WTC11 (cell line): ENCODE measurements at regions not wholly inside any gene's neighbourhood (a gene's known extent, or its start where the extent isn't known, plus 50 kb on each side); places are given as distances from the start of the nearest gene placed in this dataset.

Experiments
- CREB1 ChIP-seq: sonication (generic); formaldehyde crosslinking; IDR thresholded peaks from 2 replicates; pipeline ENCODE4 v1.8.0; 2023; ENCODE audit warnings: mild to moderate bottlenecking, missing genetic modification reagents
- FOXJ3 ChIP-seq: sonication (generic); formaldehyde crosslinking; IDR thresholded peaks from 2 replicates; pipeline ENCODE4 v1.9.0; 2021; ENCODE audit warnings: missing genetic modification reagents, mild to moderate bottlenecking, borderline replicate concordance
- JUN ChIP-seq: sonication (generic); formaldehyde crosslinking; IDR thresholded peaks from 2 replicates; pipeline ENCODE4 v1.8.0; 2023; ENCODE audit warnings: mild to moderate bottlenecking, missing genetic modification reagents
- TP53 ChIP-seq: sonication (generic); formaldehyde crosslinking; IDR thresholded peaks from 2 replicates; pipeline ENCODE4 v1.8.1; 2023; ENCODE audit warnings: mild to moderate bottlenecking, missing genetic modification reagents
- ZNF138 ChIP-seq: sonication (generic); formaldehyde crosslinking; conservative IDR thresholded peaks from 2 replicates; pipeline ENCODE4 v1.8.1; 2022; ENCODE audit warnings: mild to moderate bottlenecking, moderate library complexity, missing genetic modification reagents
- TF ChIP-seq, protein P1 (sequence below): fragments of 200-600 bp; IDR thresholded peaks from 2 replicates; pipeline ENCODE4 v1.8.0; 2022; ENCODE audit warnings: antibody characterized with exemption
- TF ChIP-seq, protein P2 (sequence below): sonication (generic); formaldehyde crosslinking; IDR thresholded peaks from 2 replicates; pipeline ENCODE4 v1.8.0; 2022; ENCODE audit warnings: mild to moderate bottlenecking, missing genetic modification reagents
- TF ChIP-seq, protein P3 (sequence below): fragments of 250-450 bp; sonication (Bioruptor Pico); IDR thresholded peaks from 2 replicates; pipeline ENCODE4 v1.9.0; 2021; ENCODE audit warnings: mild to moderate bottlenecking, borderline replicate concordance
- TF ChIP-seq, protein P4 (sequence below): sonication (generic); formaldehyde crosslinking; IDR thresholded peaks from 2 replicates; pipeline ENCODE4 v1.8.1; 2022; ENCODE audit warnings: mild to moderate bottlenecking, missing genetic modification reagents, moderate library complexity, borderline replicate concordance
- TF ChIP-seq, protein P5 (sequence below): sonication (generic); formaldehyde crosslinking; IDR thresholded peaks from 2 replicates; pipeline ENCODE4 v1.8.0; 2022; ENCODE audit warnings: mild to moderate bottlenecking, missing genetic modification reagents
- TF ChIP-seq, protein P6 (sequence below): sonication (generic); formaldehyde crosslinking; IDR thresholded peaks from 2 replicates; pipeline ENCODE4 v1.8.0; 2022; ENCODE audit warnings: mild to moderate bottlenecking, missing genetic modification reagents
- TF ChIP-seq, protein P7 (sequence below): fragments of 250-450 bp; sonication (Bioruptor Pico); IDR thresholded peaks from 2 replicates; pipeline ENCODE4 v1.9.0; 2021; ENCODE audit warnings: mild to moderate bottlenecking
- TF ChIP-seq, protein P8 (sequence below): sonication (generic); formaldehyde crosslinking; IDR thresholded peaks from 2 replicates; pipeline ENCODE4 v1.8.1; 2022; ENCODE audit warnings: missing genetic modification reagents, borderline replicate concordance

DNA sequence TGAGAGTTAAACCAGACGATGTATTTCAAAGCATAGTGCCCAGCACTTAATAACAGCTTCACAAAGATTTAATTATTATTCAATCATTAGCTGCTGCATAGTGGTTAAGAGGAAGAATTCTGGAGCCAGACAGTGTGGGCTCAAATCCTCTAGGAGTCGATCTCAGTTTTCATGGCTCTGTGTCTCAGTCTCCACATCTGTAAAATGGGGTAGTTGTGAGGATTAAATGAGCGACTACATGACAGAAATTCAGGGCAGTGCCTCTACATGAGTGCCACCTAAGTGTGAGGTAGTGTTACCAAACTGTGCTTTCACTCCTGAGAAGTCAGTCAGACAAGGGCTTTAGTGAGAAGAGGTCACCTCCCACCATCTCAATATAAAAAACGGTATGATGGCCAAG lies 81.7 kb upstream of the FGFR2 start:
- TF ChIP-seq, protein P1, sequence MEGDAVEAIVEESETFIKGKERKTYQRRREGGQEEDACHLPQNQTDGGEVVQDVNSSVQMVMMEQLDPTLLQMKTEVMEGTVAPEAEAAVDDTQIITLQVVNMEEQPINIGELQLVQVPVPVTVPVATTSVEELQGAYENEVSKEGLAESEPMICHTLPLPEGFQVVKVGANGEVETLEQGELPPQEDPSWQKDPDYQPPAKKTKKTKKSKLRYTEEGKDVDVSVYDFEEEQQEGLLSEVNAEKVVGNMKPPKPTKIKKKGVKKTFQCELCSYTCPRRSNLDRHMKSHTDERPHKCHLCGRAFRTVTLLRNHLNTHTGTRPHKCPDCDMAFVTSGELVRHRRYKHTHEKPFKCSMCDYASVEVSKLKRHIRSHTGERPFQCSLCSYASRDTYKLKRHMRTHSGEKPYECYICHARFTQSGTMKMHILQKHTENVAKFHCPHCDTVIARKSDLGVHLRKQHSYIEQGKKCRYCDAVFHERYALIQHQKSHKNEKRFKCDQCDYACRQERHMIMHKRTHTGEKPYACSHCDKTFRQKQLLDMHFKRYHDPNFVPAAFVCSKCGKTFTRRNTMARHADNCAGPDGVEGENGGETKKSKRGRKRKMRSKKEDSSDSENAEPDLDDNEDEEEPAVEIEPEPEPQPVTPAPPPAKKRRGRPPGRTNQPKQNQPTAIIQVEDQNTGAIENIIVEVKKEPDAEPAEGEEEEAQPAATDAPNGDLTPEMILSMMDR: no peak
- TF ChIP-seq CREB1 (CRISPR knock-in tag) (no peak), JUN (CRISPR knock-in tag) (no peak), ZNF138 (CRISPR knock-in tag) (no peak), TP53 (CRISPR knock-in tag) (no peak), FOXJ3 (CRISPR knock-in tag) (no peak)
- TF ChIP-seq, protein P2, sequence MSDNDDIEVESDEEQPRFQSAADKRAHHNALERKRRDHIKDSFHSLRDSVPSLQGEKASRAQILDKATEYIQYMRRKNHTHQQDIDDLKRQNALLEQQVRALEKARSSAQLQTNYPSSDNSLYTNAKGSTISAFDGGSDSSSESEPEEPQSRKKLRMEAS (CRISPR knock-in tag): no peak
- TF ChIP-seq, protein P3, sequence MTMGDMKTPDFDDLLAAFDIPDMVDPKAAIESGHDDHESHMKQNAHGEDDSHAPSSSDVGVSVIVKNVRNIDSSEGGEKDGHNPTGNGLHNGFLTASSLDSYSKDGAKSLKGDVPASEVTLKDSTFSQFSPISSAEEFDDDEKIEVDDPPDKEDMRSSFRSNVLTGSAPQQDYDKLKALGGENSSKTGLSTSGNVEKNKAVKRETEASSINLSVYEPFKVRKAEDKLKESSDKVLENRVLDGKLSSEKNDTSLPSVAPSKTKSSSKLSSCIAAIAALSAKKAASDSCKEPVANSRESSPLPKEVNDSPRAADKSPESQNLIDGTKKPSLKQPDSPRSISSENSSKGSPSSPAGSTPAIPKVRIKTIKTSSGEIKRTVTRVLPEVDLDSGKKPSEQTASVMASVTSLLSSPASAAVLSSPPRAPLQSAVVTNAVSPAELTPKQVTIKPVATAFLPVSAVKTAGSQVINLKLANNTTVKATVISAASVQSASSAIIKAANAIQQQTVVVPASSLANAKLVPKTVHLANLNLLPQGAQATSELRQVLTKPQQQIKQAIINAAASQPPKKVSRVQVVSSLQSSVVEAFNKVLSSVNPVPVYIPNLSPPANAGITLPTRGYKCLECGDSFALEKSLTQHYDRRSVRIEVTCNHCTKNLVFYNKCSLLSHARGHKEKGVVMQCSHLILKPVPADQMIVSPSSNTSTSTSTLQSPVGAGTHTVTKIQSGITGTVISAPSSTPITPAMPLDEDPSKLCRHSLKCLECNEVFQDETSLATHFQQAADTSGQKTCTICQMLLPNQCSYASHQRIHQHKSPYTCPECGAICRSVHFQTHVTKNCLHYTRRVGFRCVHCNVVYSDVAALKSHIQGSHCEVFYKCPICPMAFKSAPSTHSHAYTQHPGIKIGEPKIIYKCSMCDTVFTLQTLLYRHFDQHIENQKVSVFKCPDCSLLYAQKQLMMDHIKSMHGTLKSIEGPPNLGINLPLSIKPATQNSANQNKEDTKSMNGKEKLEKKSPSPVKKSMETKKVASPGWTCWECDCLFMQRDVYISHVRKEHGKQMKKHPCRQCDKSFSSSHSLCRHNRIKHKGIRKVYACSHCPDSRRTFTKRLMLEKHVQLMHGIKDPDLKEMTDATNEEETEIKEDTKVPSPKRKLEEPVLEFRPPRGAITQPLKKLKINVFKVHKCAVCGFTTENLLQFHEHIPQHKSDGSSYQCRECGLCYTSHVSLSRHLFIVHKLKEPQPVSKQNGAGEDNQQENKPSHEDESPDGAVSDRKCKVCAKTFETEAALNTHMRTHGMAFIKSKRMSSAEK: no peak
- TF ChIP-seq, protein P4, sequence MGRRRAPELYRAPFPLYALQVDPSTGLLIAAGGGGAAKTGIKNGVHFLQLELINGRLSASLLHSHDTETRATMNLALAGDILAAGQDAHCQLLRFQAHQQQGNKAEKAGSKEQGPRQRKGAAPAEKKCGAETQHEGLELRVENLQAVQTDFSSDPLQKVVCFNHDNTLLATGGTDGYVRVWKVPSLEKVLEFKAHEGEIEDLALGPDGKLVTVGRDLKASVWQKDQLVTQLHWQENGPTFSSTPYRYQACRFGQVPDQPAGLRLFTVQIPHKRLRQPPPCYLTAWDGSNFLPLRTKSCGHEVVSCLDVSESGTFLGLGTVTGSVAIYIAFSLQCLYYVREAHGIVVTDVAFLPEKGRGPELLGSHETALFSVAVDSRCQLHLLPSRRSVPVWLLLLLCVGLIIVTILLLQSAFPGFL (CRISPR knock-in tag): no peak
- TF ChIP-seq, protein P5, sequence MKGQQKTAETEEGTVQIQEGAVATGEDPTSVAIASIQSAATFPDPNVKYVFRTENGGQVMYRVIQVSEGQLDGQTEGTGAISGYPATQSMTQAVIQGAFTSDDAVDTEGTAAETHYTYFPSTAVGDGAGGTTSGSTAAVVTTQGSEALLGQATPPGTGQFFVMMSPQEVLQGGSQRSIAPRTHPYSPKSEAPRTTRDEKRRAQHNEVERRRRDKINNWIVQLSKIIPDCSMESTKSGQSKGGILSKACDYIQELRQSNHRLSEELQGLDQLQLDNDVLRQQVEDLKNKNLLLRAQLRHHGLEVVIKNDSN: no peak
- TF ChIP-seq, protein P6, sequence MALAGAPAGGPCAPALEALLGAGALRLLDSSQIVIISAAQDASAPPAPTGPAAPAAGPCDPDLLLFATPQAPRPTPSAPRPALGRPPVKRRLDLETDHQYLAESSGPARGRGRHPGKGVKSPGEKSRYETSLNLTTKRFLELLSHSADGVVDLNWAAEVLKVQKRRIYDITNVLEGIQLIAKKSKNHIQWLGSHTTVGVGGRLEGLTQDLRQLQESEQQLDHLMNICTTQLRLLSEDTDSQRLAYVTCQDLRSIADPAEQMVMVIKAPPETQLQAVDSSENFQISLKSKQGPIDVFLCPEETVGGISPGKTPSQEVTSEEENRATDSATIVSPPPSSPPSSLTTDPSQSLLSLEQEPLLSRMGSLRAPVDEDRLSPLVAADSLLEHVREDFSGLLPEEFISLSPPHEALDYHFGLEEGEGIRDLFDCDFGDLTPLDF: no peak
- TF ChIP-seq, protein P7, sequence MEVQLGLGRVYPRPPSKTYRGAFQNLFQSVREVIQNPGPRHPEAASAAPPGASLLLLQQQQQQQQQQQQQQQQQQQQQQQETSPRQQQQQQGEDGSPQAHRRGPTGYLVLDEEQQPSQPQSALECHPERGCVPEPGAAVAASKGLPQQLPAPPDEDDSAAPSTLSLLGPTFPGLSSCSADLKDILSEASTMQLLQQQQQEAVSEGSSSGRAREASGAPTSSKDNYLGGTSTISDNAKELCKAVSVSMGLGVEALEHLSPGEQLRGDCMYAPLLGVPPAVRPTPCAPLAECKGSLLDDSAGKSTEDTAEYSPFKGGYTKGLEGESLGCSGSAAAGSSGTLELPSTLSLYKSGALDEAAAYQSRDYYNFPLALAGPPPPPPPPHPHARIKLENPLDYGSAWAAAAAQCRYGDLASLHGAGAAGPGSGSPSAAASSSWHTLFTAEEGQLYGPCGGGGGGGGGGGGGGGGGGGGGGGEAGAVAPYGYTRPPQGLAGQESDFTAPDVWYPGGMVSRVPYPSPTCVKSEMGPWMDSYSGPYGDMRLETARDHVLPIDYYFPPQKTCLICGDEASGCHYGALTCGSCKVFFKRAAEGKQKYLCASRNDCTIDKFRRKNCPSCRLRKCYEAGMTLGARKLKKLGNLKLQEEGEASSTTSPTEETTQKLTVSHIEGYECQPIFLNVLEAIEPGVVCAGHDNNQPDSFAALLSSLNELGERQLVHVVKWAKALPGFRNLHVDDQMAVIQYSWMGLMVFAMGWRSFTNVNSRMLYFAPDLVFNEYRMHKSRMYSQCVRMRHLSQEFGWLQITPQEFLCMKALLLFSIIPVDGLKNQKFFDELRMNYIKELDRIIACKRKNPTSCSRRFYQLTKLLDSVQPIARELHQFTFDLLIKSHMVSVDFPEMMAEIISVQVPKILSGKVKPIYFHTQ: no peak
- TF ChIP-seq, protein P8, sequence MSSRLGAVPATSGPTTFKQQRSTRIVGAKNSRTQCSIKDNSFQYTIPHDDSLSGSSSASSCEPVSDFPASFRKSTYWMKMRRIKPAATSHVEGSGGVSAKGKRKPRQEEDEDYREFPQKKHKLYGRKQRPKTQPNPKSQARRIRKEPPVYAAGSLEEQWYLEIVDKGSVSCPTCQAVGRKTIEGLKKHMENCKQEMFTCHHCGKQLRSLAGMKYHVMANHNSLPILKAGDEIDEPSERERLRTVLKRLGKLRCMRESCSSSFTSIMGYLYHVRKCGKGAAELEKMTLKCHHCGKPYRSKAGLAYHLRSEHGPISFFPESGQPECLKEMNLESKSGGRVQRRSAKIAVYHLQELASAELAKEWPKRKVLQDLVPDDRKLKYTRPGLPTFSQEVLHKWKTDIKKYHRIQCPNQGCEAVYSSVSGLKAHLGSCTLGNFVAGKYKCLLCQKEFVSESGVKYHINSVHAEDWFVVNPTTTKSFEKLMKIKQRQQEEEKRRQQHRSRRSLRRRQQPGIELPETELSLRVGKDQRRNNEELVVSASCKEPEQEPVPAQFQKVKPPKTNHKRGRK (CRISPR knock-in tag): no peak
